IMR-90 (cell line): ENCODE measurements at regions not wholly inside any gene's neighbourhood (a gene's known extent, or its start where the extent isn't known, plus 50 kb on each side); places are given as distances from the start of the nearest gene placed in this dataset.

ENCODE experiments used
- ATAC-seq: fragments of 200-7000 bp; cut with Tn5 transposase; 2 replicates; pipeline ENCODE4 v1.9.1; 2020; ENCODE audit warnings: low read depth, mild to moderate bottlenecking, moderate library complexity
- BruUV-seq: library from RNA; stranded (reverse); fragments of 400-500 nt; replicated peaks from 2 replicates; lab custom pipeline; 2021; lab: Mats Ljungman, UMichigan
- CTCF ChIA-PET: fragments of 300-600 bp; formaldehyde crosslinking; extraction: SDS; loops from one replicate; lab custom pipeline; 2021; ENCODE audit warnings: antibody characterized with exemption; lab: Yijun Ruan, JAX
- POLR2A ChIA-PET: fragments of 300-600 bp; sonication (Branson Sonifier 250); formaldehyde crosslinking; loops from one replicate; lab custom pipeline; 2022; ENCODE audit warnings: antibody characterized with exemption; ENCODE audit not compliant: unreplicated experiment; lab: Charles Lee
- DNase-seq: peaks from one replicate; pipeline ENCODE4 v3.0.0; 2013
- H2AFZ ChIP-seq: replicated peaks from 2 replicates; pipeline ENCODE3; 2013; ENCODE audit warnings: low read length, mild to moderate bottlenecking; ENCODE audit not compliant: poor library complexity
- H2AK5ac ChIP-seq: 2 replicates; pipeline ENCODE4 v1.6.1; 2013; ENCODE audit warnings: low read depth, low read length, inconsistent platforms
- H2AK9ac ChIP-seq: replicated peaks from 2 replicates; pipeline ENCODE3; 2013; ENCODE audit warnings: mild to moderate bottlenecking, low read depth, low read length, moderate library complexity; ENCODE audit not compliant: poor library complexity
- H2BK120ac ChIP-seq: 2 replicates; pipeline ENCODE4 v1.6.1; 2013; ENCODE audit warnings: low read depth, low read length, inconsistent platforms
- H2BK15ac ChIP-seq: 3 replicates; pipeline ENCODE4 v1.6.1; 2013; ENCODE audit warnings: low read depth, low read length, inconsistent platforms
- H2BK20ac ChIP-seq: 2 replicates; pipeline ENCODE4 v1.6.1; 2013; ENCODE audit warnings: low read depth, mild to moderate bottlenecking, inconsistent platforms, low read length, moderate library complexity
- H2BK5ac ChIP-seq: 2 replicates; pipeline ENCODE4 v1.6.1; 2013; ENCODE audit warnings: mild to moderate bottlenecking, low read depth, low read length, inconsistent platforms; ENCODE audit not compliant: poor library complexity, severe bottlenecking
- H3K14ac ChIP-seq: replicated peaks from 2 replicates; pipeline ENCODE4 v1.6.1; 2013; ENCODE audit warnings: low read depth, low read length, inconsistent platforms
- H3K18ac ChIP-seq: 2 replicates; pipeline ENCODE4 v1.6.1; 2013; ENCODE audit warnings: low read depth, low read length, control low read depth
- H3K23ac ChIP-seq: 2 replicates; pipeline ENCODE4 v1.6.1; 2013; ENCODE audit warnings: low read depth, low read length, inconsistent platforms
- H3K27ac ChIP-seq: 2 replicates; pipeline ENCODE4 v1.5.1; 2013; ENCODE audit warnings: mild to moderate bottlenecking, control low read depth, low read length; ENCODE audit not compliant: insufficient read depth
- H3K27me3 ChIP-seq: 2 replicates; pipeline ENCODE4 v1.6.1; 2013; ENCODE audit warnings: low read length; ENCODE audit not compliant: control insufficient read depth, insufficient read depth
- H3K36me3 ChIP-seq: 2 replicates; pipeline ENCODE4 v1.6.1; 2013; ENCODE audit warnings: low read length, mixed read lengths; ENCODE audit not compliant: control insufficient read depth, insufficient read depth
- H3K4ac ChIP-seq: 2 replicates; pipeline ENCODE4 v1.6.1; 2013; ENCODE audit warnings: low read depth, low read length, inconsistent platforms
- H3K4me1 ChIP-seq: 2 replicates; pipeline ENCODE4 v1.6.1; 2013; ENCODE audit warnings: low read length, mixed read lengths; ENCODE audit not compliant: control insufficient read depth, insufficient read depth
- H3K4me2 ChIP-seq: 2 replicates; pipeline ENCODE4 v1.6.1; 2013; ENCODE audit warnings: low read depth, mild to moderate bottlenecking, control low read depth, low read length, moderate library complexity
- H3K4me3 ChIP-seq: 2 replicates; pipeline ENCODE4 v1.5.1; 2013; ENCODE audit warnings: low read depth, mild to moderate bottlenecking, control low read depth, low read length, moderate library complexity; ENCODE audit not compliant: insufficient read depth
- H3K56ac ChIP-seq: 2 replicates; pipeline ENCODE4 v1.6.1; 2013; ENCODE audit warnings: low read length, inconsistent platforms; ENCODE audit not compliant: insufficient read depth; ENCODE audit errors: extremely low read depth
- H3K79me1 ChIP-seq, 2 experiments: 2 replicates each; pipeline ENCODE4 v1.6.1; 2013; ENCODE audit warnings: low read length in 2 of 2, inconsistent platforms in 1 of 2, low read depth in 1 of 2
- H3K9ac ChIP-seq: 2 replicates; pipeline ENCODE4 v1.6.1; 2013; ENCODE audit warnings: low read depth, low read length, control low read depth
- H3K9me1 ChIP-seq: 2 replicates; pipeline ENCODE4 v1.6.1; 2013; ENCODE audit warnings: low read length, inconsistent platforms; ENCODE audit not compliant: insufficient read depth
- H3K9me3 ChIP-seq: 2 replicates; pipeline ENCODE4 v1.6.1; 2013; ENCODE audit warnings: low read length; ENCODE audit not compliant: control insufficient read depth, insufficient read depth
- H4K20me1 ChIP-seq: 2 replicates; pipeline ENCODE4 v1.6.1; 2013; ENCODE audit warnings: low read length, inconsistent platforms; ENCODE audit not compliant: insufficient read depth
- H4K5ac ChIP-seq: 2 replicates; pipeline ENCODE4 v1.6.1; 2013; ENCODE audit warnings: mild to moderate bottlenecking, low read depth, low read length, control low read depth
- H4K8ac ChIP-seq, 2 experiments: 2 replicates each; pipeline ENCODE4 v1.6.1; 2013; ENCODE audit warnings: low read depth in 2 of 2, low read length in 2 of 2, control low read depth in 1 of 2, inconsistent platforms in 1 of 2
- H4K91ac ChIP-seq: 2 replicates; pipeline ENCODE4 v1.6.1; 2013; ENCODE audit warnings: low read depth, low read length, inconsistent platforms; ENCODE audit not compliant: insufficient read depth
- BHLHE40 ChIP-seq: fragments of 150-350 bp; IDR thresholded peaks from 2 replicates; pipeline ENCODE4 v1.6.1; 2016; ENCODE audit warnings: mild to moderate bottlenecking, low read depth, low read length
- CHD1 ChIP-seq: IDR thresholded peaks from 2 replicates; pipeline ENCODE4 v1.6.1; 2012; ENCODE audit warnings: low read depth, low read length, improper control_type of control experiment
- FOS ChIP-seq: fragments of 150-350 bp; IDR thresholded peaks from 2 replicates; pipeline ENCODE4 v1.6.1; 2016; ENCODE audit warnings: low read depth, low read length
- MAFK ChIP-seq: IDR thresholded peaks from 2 replicates; pipeline ENCODE4 v1.6.1; 2012; ENCODE audit warnings: low read depth, low read length, improper control_type of control experiment
- MXI1 ChIP-seq: IDR thresholded peaks from 2 replicates; pipeline ENCODE4 v1.6.1; 2012; ENCODE audit warnings: low read depth, mild to moderate bottlenecking, low read length, moderate library complexity, borderline replicate concordance
- NFE2L2 ChIP-seq: fragments of 150-350 bp; IDR thresholded peaks from 2 replicates; pipeline ENCODE4 v1.6.1; 2016; ENCODE audit warnings: low read depth, mild to moderate bottlenecking, low read length
- POLR2A ChIP-seq: IDR thresholded peaks from 2 replicates; pipeline ENCODE4 v1.6.1; 2012; ENCODE audit warnings: mild to moderate bottlenecking, low read depth, low read length
- RCOR1 ChIP-seq: IDR thresholded peaks from 2 replicates; pipeline ENCODE4 v1.6.1; 2012; ENCODE audit warnings: mild to moderate bottlenecking, low read length, improper control_type of control experiment; ENCODE audit not compliant: insufficient replicate concordance
- SMC3 ChIP-seq: fragments of 150-350 bp; IDR thresholded peaks from 2 replicates; pipeline ENCODE4 v1.6.1; 2016; ENCODE audit warnings: low read depth, mild to moderate bottlenecking, antibody characterized with exemption, low read length, moderate library complexity
- WGBS, 2 experiments: methylation state at CpG; one replicate each; pipeline versions ENCODE4 v1.1.5 to v1.1.7; 2013; ENCODE audit warnings: missing lambda C conversion rate in 2 of 2; ENCODE audit not compliant: insufficient read length in 1 of 2; ENCODE audit errors: extremely low coverage in 2 of 2; 5-methylcytosine and 5-hydroxymethylcytosine counted together
- dilution Hi-C: fragments of 300-500 bp; cut with HindIII; formaldehyde crosslinking; loops from one replicate; pipeline ENCODE4 v1.14.3; 2018; ENCODE audit warnings: low sequenced_read_pairs; ENCODE audit not compliant: unreplicated experiment
- in situ Hi-C: fragments of 300-500 bp; cut with MboI; formaldehyde crosslinking; loops from 3 replicates; pipeline ENCODE4 v1.14.3; 2019; ENCODE audit warnings: low sequenced_read_pairs, inconsistent platforms, mixed read lengths
- intact Hi-C: fragments of 100-400 bp; cut with micrococcal nuclease; formaldehyde crosslinking; loops from 2 replicates; pipeline ENCODE4 v1.10.0; 2022

- no peak overlapping the region for H2AFZ ChIP-seq
- no peak overlapping the region for H2BK15ac ChIP-seq
- no peak overlapping the region for H2BK120ac ChIP-seq
- no peaks in the 10 kb centered on the region for H4K20me1 ChIP-seq
- dilution Hi-C loops (no loop called here), in situ Hi-C loops (no loop called here), intact Hi-C loops (no loop called here)
- H3K27me3 ChIP-seq = peaks cover 9% of the 10 kb centered on the region
- no peak overlapping the region for H2BK5ac ChIP-seq
- no peak overlapping the region for H4K8ac ChIP-seq
- H2AK9ac ChIP-seq = no peak overlapping the region
- no CpG with 5 or more reads among the region's 3 CpGs for WGBS, 2 experiments
- H3K14ac ChIP-seq = no peak overlapping the region
- H3K9me3 ChIP-seq = no peaks in the 10 kb centered on the region
- no peak overlapping the region for H2BK20ac ChIP-seq
- no peaks in the 10 kb centered on the region for H3K36me3 ChIP-seq
- ATAC-seq (no peak), DNase-seq (no peak)
- no peak for TF ChIP-seq RCOR1
- TF ChIP-seq CHD1 = no peak
- TF ChIP-seq NFE2L2 = no peak
- no peak for TF ChIP-seq SMC3
- no peak for TF ChIP-seq BHLHE40
- TF ChIP-seq MAFK = no peak
- no peak for TF ChIP-seq MXI1
- TF ChIP-seq FOS = no peak
- no peak for TF ChIP-seq POLR2A
- H4K5ac ChIP-seq = no peak overlapping the region
- H3K27ac ChIP-seq = no peak overlapping the region
- no peak overlapping the region for H3K56ac ChIP-seq
- no TSS peak for BruUV-seq
- H3K9me1 ChIP-seq = no peaks in the 10 kb centered on the region
- no peak overlapping the region for H3K4ac ChIP-seq
- H3K79me1 ChIP-seq = no peaks in the 10 kb centered on the region
- H3K18ac ChIP-seq = no peak overlapping the region
- H3K23ac ChIP-seq = no peak overlapping the region
- POLR2A ChIA-PET = no interaction called here
- no peak overlapping the region for H3K9ac ChIP-seq
- H3K4me1 ChIP-seq = no peaks in the 10 kb centered on the region
- H3K4me2 ChIP-seq = no peak overlapping the region
- H4K91ac ChIP-seq = no peak overlapping the region
- H3K4me3 ChIP-seq = no peak overlapping the region
- CTCF ChIA-PET = interaction anchor here (0.6 kb wide), 1 partner anchor 149 kb away, joined by 3 read pairs; no protein-coding TSS in a partner anchor
- no peak overlapping the region for H2AK5ac ChIP-seq
These were observed 133.6 kb downstream of the LUZP4 start for GRCh38 chrX:115423086-115423485.
